ENCODE measurements at regions not wholly inside any gene's neighbourhood (a gene's known extent, or its start where the extent isn't known, plus 50 kb on each side); places are given as distances from the start of the nearest gene placed in this dataset.
"Not testable (repeated sequence)": the region's sequence is repeated elsewhere in the genome, so short reads cannot be mapped to it uniquely, and the experiment has no call there.

- no peaks in the 10 kb centered on the region for H4K20me1 ChIP-seq (ENCODE audit: control insufficient read depth, insufficient read depth, low read depth, low read length)
- no peaks in the 10 kb centered on the region for H3K79me2 ChIP-seq (ENCODE audit: control insufficient read depth, low read length)
- no peaks in the 10 kb centered on the region for H3K36me3 ChIP-seq (ENCODE audit: control insufficient read depth, low read length)
- H3K9me2 ChIP-seq (replicated peaks; ENCODE audit: control insufficient read depth, low read length): no peaks in the 10 kb centered on the region
- no peak overlapping the region for H3K4me2 ChIP-seq (ENCODE audit: low read length)
- no peaks in the 10 kb centered on the region for H3F3A ChIP-seq (ENCODE audit: control insufficient read depth, insufficient read depth)
- no peak overlapping the region for H3K4me3 ChIP-seq (ENCODE audit: low read length)
- no peak overlapping the region for H3K27ac ChIP-seq (ENCODE audit: low read depth, low read length)
- no peaks in the 10 kb centered on the region for H3K27me3 ChIP-seq (ENCODE audit: control insufficient read depth, low read length)
- no peaks in the 10 kb centered on the region for H3K4me1 ChIP-seq (ENCODE audit: control insufficient read depth, low read length)
- no peaks in the 10 kb centered on the region; the same call in 1 of the 2 replicates for H3K9me3 ChIP-seq (ENCODE audit: control insufficient read depth, insufficient read depth, low read length)
- TF ChIP-seq, protein P1, sequence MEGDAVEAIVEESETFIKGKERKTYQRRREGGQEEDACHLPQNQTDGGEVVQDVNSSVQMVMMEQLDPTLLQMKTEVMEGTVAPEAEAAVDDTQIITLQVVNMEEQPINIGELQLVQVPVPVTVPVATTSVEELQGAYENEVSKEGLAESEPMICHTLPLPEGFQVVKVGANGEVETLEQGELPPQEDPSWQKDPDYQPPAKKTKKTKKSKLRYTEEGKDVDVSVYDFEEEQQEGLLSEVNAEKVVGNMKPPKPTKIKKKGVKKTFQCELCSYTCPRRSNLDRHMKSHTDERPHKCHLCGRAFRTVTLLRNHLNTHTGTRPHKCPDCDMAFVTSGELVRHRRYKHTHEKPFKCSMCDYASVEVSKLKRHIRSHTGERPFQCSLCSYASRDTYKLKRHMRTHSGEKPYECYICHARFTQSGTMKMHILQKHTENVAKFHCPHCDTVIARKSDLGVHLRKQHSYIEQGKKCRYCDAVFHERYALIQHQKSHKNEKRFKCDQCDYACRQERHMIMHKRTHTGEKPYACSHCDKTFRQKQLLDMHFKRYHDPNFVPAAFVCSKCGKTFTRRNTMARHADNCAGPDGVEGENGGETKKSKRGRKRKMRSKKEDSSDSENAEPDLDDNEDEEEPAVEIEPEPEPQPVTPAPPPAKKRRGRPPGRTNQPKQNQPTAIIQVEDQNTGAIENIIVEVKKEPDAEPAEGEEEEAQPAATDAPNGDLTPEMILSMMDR (IDR thresholded peaks at IDR 0.05; ENCODE audit: low read depth, low read length, poor library complexity, severe bottlenecking): no peak
- no peak for TF ChIP-seq EZH2phosphoT487 (IDR thresholded peaks at IDR 0.05; ENCODE audit: borderline replicate concordance, low read length)
These were observed 2604.8 kb upstream of the TPTE start for GRCh38 chr21:7916329-7917303.

DNA sequence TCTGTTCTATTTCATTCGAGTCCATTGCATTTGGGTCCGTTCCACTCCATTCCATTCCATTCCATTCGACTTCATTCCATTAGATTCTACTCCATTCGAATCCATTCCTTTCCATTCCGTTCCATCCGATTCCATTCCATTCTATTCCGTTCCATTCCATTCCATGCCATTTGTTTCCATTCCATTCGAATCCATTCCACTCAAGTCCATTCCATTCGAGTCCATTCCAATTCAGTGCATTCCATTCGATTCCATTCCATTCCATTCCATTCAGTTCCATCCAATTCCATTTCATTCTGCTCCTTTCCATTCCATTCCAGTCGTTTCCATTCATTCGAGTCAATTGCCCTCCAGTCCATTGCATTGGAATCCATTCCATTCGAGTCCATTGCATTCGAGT, 2603.7 kb upstream of the TPTE start:
- no peaks in the 10 kb centered on the region; the same call in 1 of the 2 replicates for H3K9me3 ChIP-seq (ENCODE audit: control insufficient read depth, insufficient read depth, low read length)
- H3K27ac ChIP-seq (ENCODE audit: low read depth, low read length): no peak overlapping the region
- no peak for TF ChIP-seq EZH2phosphoT487 (IDR thresholded peaks at IDR 0.05; ENCODE audit: borderline replicate concordance, low read length)
- TF ChIP-seq, protein P1 (IDR thresholded peaks at IDR 0.05; ENCODE audit: low read depth, low read length, poor library complexity, severe bottlenecking): no peak
- no peak overlapping the region for H3K4me2 ChIP-seq (ENCODE audit: low read length)
- H4K20me1 ChIP-seq (ENCODE audit: control insufficient read depth, insufficient read depth, low read depth, low read length): no peaks in the 10 kb centered on the region
- no peaks in the 10 kb centered on the region for H3K27me3 ChIP-seq (ENCODE audit: control insufficient read depth, low read length)
- no peaks in the 10 kb centered on the region for H3F3A ChIP-seq (ENCODE audit: control insufficient read depth, insufficient read depth)
- no peaks in the 10 kb centered on the region for H3K79me2 ChIP-seq (ENCODE audit: control insufficient read depth, low read length)
- H3K4me1 ChIP-seq (ENCODE audit: control insufficient read depth, low read length): no peaks in the 10 kb centered on the region
- no peak overlapping the region for H3K4me3 ChIP-seq (ENCODE audit: low read length)
- H3K36me3 ChIP-seq (ENCODE audit: control insufficient read depth, low read length): no peaks in the 10 kb centered on the region
- H3K9me2 ChIP-seq (replicated peaks; ENCODE audit: control insufficient read depth, low read length): no peaks in the 10 kb centered on the region

DNA sequence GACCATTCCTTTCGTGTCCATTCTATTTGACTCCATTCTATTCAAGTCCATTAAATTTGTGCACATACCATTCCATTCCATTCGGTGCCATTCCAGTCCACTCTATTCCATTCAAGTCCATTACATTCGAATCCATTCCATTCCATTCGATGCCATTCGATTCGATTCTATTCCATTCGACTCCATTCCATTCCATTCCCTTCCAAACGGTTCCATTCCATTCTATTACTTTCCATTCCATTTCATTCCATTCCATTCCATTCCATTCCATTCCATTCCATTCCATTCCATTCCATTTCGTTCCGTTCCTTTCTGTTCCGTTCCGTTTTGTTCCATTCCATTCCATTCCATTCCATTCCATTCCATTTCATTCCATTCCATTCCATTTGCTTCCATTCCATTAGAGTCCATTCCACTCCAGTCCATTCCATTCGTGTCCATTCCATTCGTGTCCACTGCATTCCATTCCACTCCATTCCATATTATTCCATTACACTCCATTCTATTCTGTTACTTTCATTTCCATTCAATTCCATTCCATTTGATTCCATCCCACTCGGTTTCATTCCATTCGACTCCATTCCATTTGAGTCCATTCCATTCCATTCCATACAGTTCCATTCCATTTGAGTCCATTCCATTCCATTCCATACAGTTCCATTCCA, 2595.3 kb upstream of the TPTE start:
- not testable (repeated sequence) for H3K79me2 ChIP-seq (ENCODE audit: control insufficient read depth, low read length); H3F3A ChIP-seq (ENCODE audit: control insufficient read depth, insufficient read depth); H3K4me3 ChIP-seq (ENCODE audit: low read length); H3K27me3 ChIP-seq (ENCODE audit: control insufficient read depth, low read length); H3K27ac ChIP-seq (ENCODE audit: low read depth, low read length); H3K36me3 ChIP-seq (ENCODE audit: control insufficient read depth, low read length); H3K9me2 ChIP-seq (replicated peaks; ENCODE audit: control insufficient read depth, low read length); H4K20me1 ChIP-seq (ENCODE audit: control insufficient read depth, insufficient read depth, low read depth, low read length); H3K4me1 ChIP-seq (ENCODE audit: control insufficient read depth, low read length); H3K4me2 ChIP-seq (ENCODE audit: low read length)
- peaks cover 39% of the 10 kb centered on the region for H3K9me3 ChIP-seq (ENCODE audit: control insufficient read depth, insufficient read depth, low read length)

DNA sequence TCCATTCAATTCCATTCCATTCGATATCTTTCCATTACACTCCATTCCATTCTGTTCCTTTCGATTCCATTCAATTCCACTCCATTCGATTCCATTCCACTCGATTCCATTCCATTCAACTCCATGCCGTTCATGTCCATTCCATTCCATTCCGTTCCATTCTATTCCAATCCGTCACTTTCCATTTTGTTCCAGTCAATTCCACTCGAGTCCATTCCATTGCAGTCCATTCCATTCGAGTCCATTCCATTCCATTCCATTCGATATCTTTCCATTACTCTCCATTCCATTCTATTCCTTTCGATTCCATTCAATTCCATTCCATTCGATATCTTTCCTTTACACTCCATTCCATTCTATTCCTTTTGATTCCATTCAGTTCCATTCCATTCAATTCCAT, 2592.9 kb upstream of the TPTE start:
- H4K20me1 ChIP-seq (ENCODE audit: control insufficient read depth, insufficient read depth, low read depth, low read length); H3K9me2 ChIP-seq (replicated peaks; ENCODE audit: control insufficient read depth, low read length); H3K4me3 ChIP-seq (ENCODE audit: low read length); H3K79me2 ChIP-seq (ENCODE audit: control insufficient read depth, low read length); H3K4me1 ChIP-seq (ENCODE audit: control insufficient read depth, low read length); H3K27me3 ChIP-seq (ENCODE audit: control insufficient read depth, low read length); H3K4me2 ChIP-seq (ENCODE audit: low read length); H3F3A ChIP-seq (ENCODE audit: control insufficient read depth, insufficient read depth); H3K36me3 ChIP-seq (ENCODE audit: control insufficient read depth, low read length); H3K27ac ChIP-seq (ENCODE audit: low read depth, low read length): not testable (repeated sequence)
- peaks cover 64% of the 10 kb centered on the region for H3K9me3 ChIP-seq (ENCODE audit: control insufficient read depth, insufficient read depth, low read length)

- H3F3A ChIP-seq (ENCODE audit: control insufficient read depth, insufficient read depth); H3K4me3 ChIP-seq (ENCODE audit: low read length); H3K27me3 ChIP-seq (ENCODE audit: control insufficient read depth, low read length); H3K9me2 ChIP-seq (replicated peaks; ENCODE audit: control insufficient read depth, low read length); H3K4me2 ChIP-seq (ENCODE audit: low read length); H3K4me1 ChIP-seq (ENCODE audit: control insufficient read depth, low read length); H3K36me3 ChIP-seq (ENCODE audit: control insufficient read depth, low read length); H3K79me2 ChIP-seq (ENCODE audit: control insufficient read depth, low read length); H4K20me1 ChIP-seq (ENCODE audit: control insufficient read depth, insufficient read depth, low read depth, low read length); H3K27ac ChIP-seq (ENCODE audit: low read depth, low read length): not testable (repeated sequence)
- H3K9me3 ChIP-seq (ENCODE audit: control insufficient read depth, insufficient read depth, low read length): peaks cover 74% of the 10 kb centered on the region
These were observed 2591.8 kb upstream of the TPTE start for GRCh38 chr21:7929586-7929985.

DNA sequence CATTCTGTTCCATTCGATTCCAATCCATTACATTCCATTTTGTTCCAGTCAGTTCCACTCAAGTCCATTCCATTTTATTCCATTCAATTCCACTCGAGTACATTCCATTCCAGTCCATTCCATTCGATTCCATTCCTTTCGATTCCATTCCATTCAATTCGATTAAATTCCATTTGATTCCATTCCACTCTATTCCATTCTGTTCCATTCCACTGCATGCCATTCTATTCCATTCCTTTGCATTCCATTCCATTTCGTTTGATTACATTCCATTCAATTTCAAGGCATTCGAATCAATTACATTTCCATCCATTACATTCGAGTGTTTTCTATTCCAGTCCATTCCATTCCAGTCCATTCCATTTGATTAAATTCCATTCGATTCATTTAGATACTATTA, 2590.9 kb upstream of the TPTE start:
- not testable (repeated sequence) for H3K9me2 ChIP-seq (replicated peaks; ENCODE audit: control insufficient read depth, low read length); H3K36me3 ChIP-seq (ENCODE audit: control insufficient read depth, low read length); H3K79me2 ChIP-seq (ENCODE audit: control insufficient read depth, low read length); H3K27ac ChIP-seq (ENCODE audit: low read depth, low read length); H3K4me2 ChIP-seq (ENCODE audit: low read length); H3F3A ChIP-seq (ENCODE audit: control insufficient read depth, insufficient read depth); H3K4me3 ChIP-seq (ENCODE audit: low read length); H3K27me3 ChIP-seq (ENCODE audit: control insufficient read depth, low read length); H4K20me1 ChIP-seq (ENCODE audit: control insufficient read depth, insufficient read depth, low read depth, low read length); H3K4me1 ChIP-seq (ENCODE audit: control insufficient read depth, low read length)
- peaks cover 83% of the 10 kb centered on the region for H3K9me3 ChIP-seq (ENCODE audit: control insufficient read depth, insufficient read depth, low read length)

Data from DOHH2 (cell line).